ENCODE measurements at regions not wholly inside any gene's neighbourhood (a gene's known extent, or its start where the extent isn't known, plus 50 kb on each side); places are given as distances from the start of the nearest gene placed in this dataset.

GRCh38 chr7:96440328-96440727 lies 118.4 kb upstream of the SLC25A13 start (continued):
- TF ChIP-seq HOXB5 (CRISPR knock-in tag; IDR thresholded peaks at IDR 0.05) (no peak), EP300 (IDR thresholded peaks at IDR 0.05) (no peak), HOXB13 (CRISPR knock-in tag; IDR thresholded peaks at IDR 0.05; ENCODE audit: low read depth) (no peak), MAFK (IDR thresholded peaks at IDR 0.05; ENCODE audit: partially characterized antibody) (no peak), CBX8 (IDR thresholded peaks at IDR 0.05) (no peak)

DNA sequence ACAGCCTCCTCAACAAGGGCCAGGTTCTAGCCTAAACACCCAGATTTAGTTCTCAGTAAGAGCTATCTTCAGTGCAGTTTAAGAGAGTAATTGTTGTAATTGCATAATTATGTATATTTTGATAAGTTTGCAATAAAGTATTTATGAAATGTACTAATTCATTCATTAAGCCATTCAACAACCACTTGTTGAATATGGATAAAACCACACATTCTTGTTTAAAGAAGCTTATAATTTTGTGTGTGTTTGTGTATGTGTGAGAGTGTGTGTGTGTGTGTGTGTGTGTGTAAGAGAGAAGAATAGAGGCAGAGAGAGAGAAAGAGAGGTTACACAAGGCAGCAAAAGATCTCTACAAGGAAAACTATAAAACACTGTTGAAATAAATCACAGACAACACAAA lies 115.0 kb upstream of the SLC25A13 start:
- Histone ChIP-seq H3K9me3 (no peaks in the 10 kb centered on the region), H3K4me3 (no peak overlapping the region), H3K27ac (no peak overlapping the region), H3K4me1 (no peaks in the 10 kb centered on the region), H3K4me2 (no peak overlapping the region)
- TF ChIP-seq JUN (IDR thresholded peaks at IDR 0.05) (no peak), HMGXB4 (CRISPR knock-in tag; IDR thresholded peaks at IDR 0.05; ENCODE audit: borderline replicate concordance) (no peak), RNF2 (IDR thresholded peaks at IDR 0.05; ENCODE audit: borderline replicate concordance, low read depth) (no peak), BHLHE40 (IDR thresholded peaks at IDR 0.05; ENCODE audit: low read depth, low read length) (no peak), MYC (IDR thresholded peaks at IDR 0.05; ENCODE audit: borderline replicate concordance, low read length) (no peak), FOSL2 (IDR thresholded peaks at IDR 0.05) (no peak), FOSL2 (CRISPR knock-in tag; IDR thresholded peaks at IDR 0.05) (no peak), EHF (CRISPR knock-in tag; IDR thresholded peaks at IDR 0.05) (no peak), MAZ (IDR thresholded peaks at IDR 0.05; ENCODE audit: borderline replicate concordance, low read depth, low read length) (no peak), NFE2L2 (conservative IDR thresholded peaks at IDR 0.05; ENCODE audit: low read length) (no peak), RARB (CRISPR knock-in tag; IDR thresholded peaks at IDR 0.05) (no peak), NR3C1 (IDR thresholded peaks at IDR 0.05) (no peak), FOXS1 (CRISPR knock-in tag; IDR thresholded peaks at IDR 0.05) (no peak), ZSCAN20 (CRISPR knock-in tag; IDR thresholded peaks at IDR 0.05) (no peak), CHD4 (IDR thresholded peaks at IDR 0.05; ENCODE audit: borderline replicate concordance) (no peak), SREBF2 (IDR thresholded peaks at IDR 0.05) (no peak), MAFK (IDR thresholded peaks at IDR 0.05; ENCODE audit: partially characterized antibody) (no peak)
- TF ChIP-seq, protein P1, sequence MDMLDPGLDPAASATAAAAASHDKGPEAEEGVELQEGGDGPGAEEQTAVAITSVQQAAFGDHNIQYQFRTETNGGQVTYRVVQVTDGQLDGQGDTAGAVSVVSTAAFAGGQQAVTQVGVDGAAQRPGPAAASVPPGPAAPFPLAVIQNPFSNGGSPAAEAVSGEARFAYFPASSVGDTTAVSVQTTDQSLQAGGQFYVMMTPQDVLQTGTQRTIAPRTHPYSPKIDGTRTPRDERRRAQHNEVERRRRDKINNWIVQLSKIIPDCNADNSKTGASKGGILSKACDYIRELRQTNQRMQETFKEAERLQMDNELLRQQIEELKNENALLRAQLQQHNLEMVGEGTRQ (IDR thresholded peaks at IDR 0.05) = no peak
- TF ChIP-seq, protein P2, sequence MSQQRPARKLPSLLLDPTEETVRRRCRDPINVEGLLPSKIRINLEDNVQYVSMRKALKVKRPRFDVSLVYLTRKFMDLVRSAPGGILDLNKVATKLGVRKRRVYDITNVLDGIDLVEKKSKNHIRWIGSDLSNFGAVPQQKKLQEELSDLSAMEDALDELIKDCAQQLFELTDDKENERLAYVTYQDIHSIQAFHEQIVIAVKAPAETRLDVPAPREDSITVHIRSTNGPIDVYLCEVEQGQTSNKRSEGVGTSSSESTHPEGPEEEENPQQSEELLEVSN (IDR thresholded peaks at IDR 0.05; ENCODE audit: borderline replicate concordance, low read depth) = no peak
- ChIA-PET CTCF (interaction anchor here (1.1 kb wide), 1 partner anchor 30 kb away, joined by 3 read pairs; no protein-coding TSS in a partner anchor), POLR2A (no interaction called here)
- FAIRE-seq (no peak), ATAC-seq (no peak), DNase-seq (ENCODE audit: low read depth in 1 of 2, low spot score in 1 of 2) (no peak)

DNA sequence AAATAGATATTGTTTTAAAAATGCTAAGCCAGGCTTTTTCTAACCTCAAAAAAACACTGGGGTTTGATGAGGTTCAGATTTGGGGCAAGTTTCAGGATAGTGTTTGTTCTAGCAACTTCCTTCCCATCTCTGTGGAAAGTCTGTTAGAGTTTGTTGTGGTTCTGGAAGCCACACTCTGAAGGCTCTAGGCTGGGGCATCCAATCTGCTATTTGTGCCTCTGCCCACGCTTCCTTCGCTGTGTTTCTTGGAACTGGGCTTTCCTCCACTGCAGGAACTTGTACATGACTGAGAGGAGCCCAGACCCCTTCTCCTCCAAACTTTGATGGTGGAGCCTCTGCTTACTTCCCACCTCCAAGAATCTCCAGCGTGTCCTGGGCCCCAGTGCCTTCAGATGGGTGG lies 108.5 kb upstream of the SLC25A13 start:
- H3K4me1 ChIP-seq = no peaks in the 10 kb centered on the region
- 5% methylated on average over 3 of the region's 3 CpGs for WGBS (ENCODE audit: missing lambda C conversion rate)
- POLR2A ChIA-PET = no interaction called here

More for the DNA sequence above, 108.5 kb upstream of the SLC25A13 start:
- Histone ChIP-seq H3K27ac (no peak overlapping the region), H3K4me3 (no peak overlapping the region), H3K4me2 (no peak overlapping the region), H3K9me3 (no peaks in the 10 kb centered on the region)
- no peak for ATAC-seq
- TF ChIP-seq ZC3H11A (IDR thresholded peaks at IDR 0.05) = no peak
- TF ChIP-seq, protein P3, sequence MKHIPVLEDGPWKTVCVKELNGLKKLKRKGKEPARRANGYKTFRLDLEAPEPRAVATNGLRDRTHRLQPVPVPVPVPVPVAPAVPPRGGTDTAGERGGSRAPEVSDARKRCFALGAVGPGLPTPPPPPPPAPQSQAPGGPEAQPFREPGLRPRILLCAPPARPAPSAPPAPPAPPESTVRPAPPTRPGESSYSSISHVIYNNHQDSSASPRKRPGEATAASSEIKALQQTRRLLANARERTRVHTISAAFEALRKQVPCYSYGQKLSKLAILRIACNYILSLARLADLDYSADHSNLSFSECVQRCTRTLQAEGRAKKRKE (CRISPR knock-in tag; IDR thresholded peaks at IDR 0.05; ENCODE audit: low read depth) = no peak
- CTCF ChIA-PET = no interaction called here
- FAIRE-seq = no peak
- DNase-seq (ENCODE audit: low read depth in 1 of 2, low spot score in 1 of 2) = no peak

Data from A549 (cell line).